Activated T-cell treated with anti-CD3 and anti-CD28 coated beads, Interleukin-2, amount 50 U/mL, for 4 hours (primary cell): ENCODE measurements at regions not wholly inside any gene's neighbourhood (a gene's known extent, or its start where the extent isn't known, plus 50 kb on each side); places are given as distances from the start of the nearest gene placed in this dataset.

Experiments
- ATAC-seq, 2 donors: fragments of 200-7000 bp; cut with Tn5 transposase; one replicate each; pipeline ENCODE4 v1.10.0; 2021
- DNase-seq: peaks from one replicate; pipeline ENCODE4 v3.0.0-alpha.2; 2020
- H3K27me3 Mint-ChIP-seq: one replicate; pipeline ENCODE4 v1.8.0; 2021; ENCODE audit warnings: low read depth, mixed read lengths
- H3K36me3 Mint-ChIP-seq: one replicate; pipeline ENCODE4 v1.8.0; 2022; ENCODE audit warnings: mixed read lengths; ENCODE audit not compliant: insufficient read depth
- H3K4me1 Mint-ChIP-seq: one replicate; pipeline ENCODE4 v1.8.0; 2021; ENCODE audit warnings: low read depth, mixed read lengths
- H3K4me3 Mint-ChIP-seq: one replicate; pipeline ENCODE4 v1.8.0; 2021; ENCODE audit warnings: mild to moderate bottlenecking, moderate library complexity, mixed read lengths
- H3K9me3 Mint-ChIP-seq: one replicate; pipeline ENCODE4 v1.8.0; 2021; ENCODE audit warnings: mixed read lengths

DNA sequence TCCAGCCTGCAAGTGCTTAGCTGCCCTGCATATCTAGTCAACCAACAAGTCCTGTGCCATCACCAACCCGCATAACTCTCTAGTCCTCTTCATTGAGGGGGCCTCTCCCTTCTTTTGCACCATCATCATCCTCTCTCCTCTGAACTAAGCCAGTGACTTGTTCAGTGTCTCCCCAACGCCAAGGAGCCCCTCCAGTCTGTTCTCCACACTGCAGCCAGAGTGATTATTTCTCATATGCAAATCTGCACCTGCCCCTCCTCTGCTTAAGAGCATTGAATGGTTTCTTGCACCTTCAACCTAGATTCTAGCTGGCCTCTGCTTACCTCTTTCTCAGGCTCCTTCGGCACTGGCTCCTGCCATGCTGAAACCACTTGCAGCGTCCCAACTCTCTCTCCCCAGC lies 141.8 kb downstream of the FAM161A start:
- Mint-ChIP-seq H3K9me3 (no peaks in the 10 kb centered on the region), H3K36me3 (no peaks in the 10 kb centered on the region), H3K4me3 (no peak overlapping the region), H3K27me3 (no peaks in the 10 kb centered on the region), H3K4me1 (no peaks in the 10 kb centered on the region)
- no peak for DNase-seq
- ATAC-seq, result no peak

DNA sequence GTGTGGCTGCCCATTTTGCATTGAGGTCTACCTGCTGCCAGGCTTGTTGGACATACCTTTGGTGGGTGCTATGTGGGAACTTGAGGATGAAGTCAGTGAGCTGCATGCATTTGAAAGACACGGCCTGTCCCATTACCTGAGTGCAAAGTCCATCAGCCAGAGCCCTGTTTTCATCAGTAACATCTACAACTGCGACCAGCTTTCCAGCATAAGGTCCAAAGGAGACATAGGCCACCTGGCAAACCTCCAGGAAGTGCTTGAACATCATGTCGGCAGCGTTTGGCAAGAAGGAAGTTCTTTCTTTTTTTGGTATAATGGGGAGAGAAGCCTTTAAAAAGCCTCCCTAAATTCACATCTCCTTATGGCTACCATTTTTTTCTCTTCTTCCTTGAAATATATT lies 143.1 kb downstream of the FAM161A start:
- Mint-ChIP-seq H3K36me3 (no peaks in the 10 kb centered on the region), H3K9me3 (no peaks in the 10 kb centered on the region), H3K27me3 (no peaks in the 10 kb centered on the region), H3K4me3 (no peak overlapping the region), H3K4me1 (no peaks in the 10 kb centered on the region)
- DNase-seq (no peak), ATAC-seq (no peak)

DNA sequence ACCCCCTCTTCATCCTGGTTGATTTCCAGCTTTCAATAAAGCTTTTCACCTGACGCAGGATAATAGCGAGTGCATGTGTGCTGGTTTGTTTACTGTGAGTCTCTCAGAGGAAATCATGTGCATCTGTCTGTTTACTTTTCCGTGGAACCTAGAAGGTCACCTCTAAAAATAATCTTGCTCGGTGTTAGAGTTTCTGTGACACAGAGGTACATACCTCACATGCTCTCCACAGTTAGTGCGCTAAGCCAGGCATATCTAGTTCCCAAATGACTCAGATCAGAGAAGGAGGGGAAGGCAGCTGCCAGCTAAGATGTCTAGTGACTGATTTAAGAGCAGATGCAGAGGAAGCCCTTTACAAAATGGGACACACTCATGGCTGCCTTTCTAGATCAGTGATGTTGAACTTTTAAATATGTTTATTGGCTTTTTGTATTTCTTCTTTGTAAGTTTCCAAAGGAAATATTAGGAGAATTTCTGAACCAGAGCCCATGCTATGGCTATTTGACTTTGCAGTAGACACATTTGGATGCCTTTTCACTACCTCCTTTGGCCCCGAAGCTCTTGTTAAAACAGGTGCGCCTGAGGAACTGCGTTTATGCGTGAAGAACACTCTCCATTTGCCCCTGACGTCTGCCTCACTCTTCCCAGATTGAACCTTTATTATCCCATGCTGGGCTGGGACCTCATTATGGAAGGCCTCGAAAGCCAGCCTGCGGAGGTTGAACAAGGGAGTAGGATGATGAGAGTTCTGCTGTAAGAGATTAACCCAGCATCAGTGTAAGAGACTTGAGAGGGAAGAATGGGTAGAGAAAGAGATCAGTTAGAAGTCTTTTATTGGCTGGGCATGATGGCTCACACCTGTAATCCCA lies 145.6 kb downstream of the FAM161A start:
- peak; percentile 57 to 58 for ATAC-seq

DNA sequence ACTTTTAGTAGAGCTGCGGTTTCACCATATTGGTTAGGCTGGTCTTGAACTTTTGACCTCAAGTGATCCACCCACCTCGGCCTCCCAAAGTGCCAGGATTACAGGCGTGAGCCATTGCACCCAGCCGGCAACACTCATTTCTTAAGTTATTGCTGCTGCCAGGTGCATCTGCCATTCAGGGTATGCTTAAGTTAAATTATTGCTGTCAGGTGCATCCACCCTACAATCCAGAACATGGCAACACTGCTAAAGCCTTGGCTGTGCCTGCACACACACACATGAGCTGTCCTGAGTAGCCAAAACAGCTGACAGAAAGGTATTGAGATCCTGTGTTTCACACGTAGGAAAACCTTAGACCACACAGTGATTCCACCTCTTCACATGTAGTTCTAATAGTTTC lies 148.2 kb downstream of the FAM161A start:
- Mint-ChIP-seq H3K36me3 (no peaks in the 10 kb centered on the region), H3K4me1 (no peaks in the 10 kb centered on the region), H3K4me3 (no peak overlapping the region)

More for the DNA sequence above, 145.6 kb downstream of the FAM161A start:
- Mint-ChIP-seq H3K36me3 (no peaks in the 10 kb centered on the region), H3K4me3 (no peak overlapping the region), H3K27me3 (no peaks in the 10 kb centered on the region), H3K4me1 (no peaks in the 10 kb centered on the region), H3K9me3 (no peaks in the 10 kb centered on the region)
- DNase-seq, result no peak

DNA sequence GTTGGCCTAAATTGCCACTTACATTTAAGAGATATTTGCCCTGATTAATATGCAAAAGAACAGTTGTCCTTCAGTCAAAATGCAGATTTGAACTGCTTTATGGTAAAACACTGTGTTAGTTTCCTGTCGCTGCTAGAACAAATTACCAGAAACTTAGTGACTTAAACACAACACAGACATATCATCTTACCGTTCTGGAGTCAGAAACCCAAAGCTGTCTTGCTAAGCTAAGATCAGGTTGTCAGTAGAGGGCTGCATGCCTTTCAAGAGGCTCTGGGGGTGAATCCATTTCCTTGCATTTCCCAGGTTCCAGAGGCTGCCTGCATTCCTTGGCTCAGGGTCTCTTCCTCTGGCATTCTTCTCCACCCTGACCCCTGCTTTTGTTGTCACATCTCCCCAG lies 149.5 kb downstream of the FAM161A start:
- Mint-ChIP-seq H3K4me1 (no peaks in the 10 kb centered on the region), H3K36me3 (no peaks in the 10 kb centered on the region), H3K9me3 (no peaks in the 10 kb centered on the region), H3K27me3 (no peaks in the 10 kb centered on the region), H3K4me3 (no peak overlapping the region)
- no peak for ATAC-seq
- no peak for DNase-seq

More for the DNA sequence above, 148.2 kb downstream of the FAM161A start:
- Mint-ChIP-seq H3K9me3 (no peaks in the 10 kb centered on the region), H3K27me3 (no peaks in the 10 kb centered on the region)
- DNase-seq, result no peak
- ATAC-seq, result no peak

DNA sequence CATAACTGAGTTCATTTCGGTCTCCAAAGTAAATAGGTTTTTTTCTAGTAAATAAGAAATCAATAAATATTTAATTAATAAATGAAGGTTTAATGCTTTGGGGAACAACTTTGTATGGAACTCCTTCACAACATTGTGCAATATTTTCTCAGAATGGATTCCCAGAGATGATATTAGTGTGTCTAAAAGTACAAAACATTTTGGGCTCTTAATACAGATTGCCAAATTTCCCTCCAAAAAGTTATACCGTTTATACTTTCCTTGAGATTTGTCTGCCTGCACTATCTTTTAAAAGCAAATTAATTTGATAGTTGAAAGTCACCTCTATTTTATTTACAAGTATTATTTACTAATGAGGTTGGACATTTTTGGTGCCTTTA lies 151.8 kb downstream of the FAM161A start:
- Mint-ChIP-seq H3K4me3 (no peak overlapping the region), H3K36me3 (no peaks in the 10 kb centered on the region), H3K9me3 (no peaks in the 10 kb centered on the region), H3K27me3 (no peaks in the 10 kb centered on the region), H3K4me1 (no peaks in the 10 kb centered on the region)
- no peak for DNase-seq
- ATAC-seq, result no peak

DNA sequence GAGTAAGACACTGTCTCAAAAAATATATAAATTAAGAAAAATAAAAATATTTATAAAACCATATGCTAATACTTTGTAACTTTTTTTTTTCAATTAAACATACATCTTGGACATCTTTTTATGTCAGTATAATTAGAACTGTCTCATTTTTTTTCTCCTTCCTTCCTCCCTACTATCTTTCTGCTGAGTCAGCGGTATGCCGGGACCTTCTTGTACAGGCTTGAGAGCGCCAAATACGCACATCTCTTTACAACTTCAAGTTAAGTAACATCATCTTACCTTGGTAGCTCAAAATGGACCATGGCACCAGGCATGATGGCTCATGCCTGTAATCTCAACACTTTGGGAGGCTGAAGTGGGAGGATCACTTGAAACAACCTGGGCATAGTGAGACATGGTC lies 153.4 kb downstream of the FAM161A start:
- no peaks in the 10 kb centered on the region for H3K4me1 Mint-ChIP-seq
- no peaks in the 10 kb centered on the region for H3K27me3 Mint-ChIP-seq
- no peaks in the 10 kb centered on the region for H3K36me3 Mint-ChIP-seq
- no peak for ATAC-seq
- H3K9me3 Mint-ChIP-seq, result no peaks in the 10 kb centered on the region
- DNase-seq, result no peak
- H3K4me3 Mint-ChIP-seq, result no peak overlapping the region

DNA sequence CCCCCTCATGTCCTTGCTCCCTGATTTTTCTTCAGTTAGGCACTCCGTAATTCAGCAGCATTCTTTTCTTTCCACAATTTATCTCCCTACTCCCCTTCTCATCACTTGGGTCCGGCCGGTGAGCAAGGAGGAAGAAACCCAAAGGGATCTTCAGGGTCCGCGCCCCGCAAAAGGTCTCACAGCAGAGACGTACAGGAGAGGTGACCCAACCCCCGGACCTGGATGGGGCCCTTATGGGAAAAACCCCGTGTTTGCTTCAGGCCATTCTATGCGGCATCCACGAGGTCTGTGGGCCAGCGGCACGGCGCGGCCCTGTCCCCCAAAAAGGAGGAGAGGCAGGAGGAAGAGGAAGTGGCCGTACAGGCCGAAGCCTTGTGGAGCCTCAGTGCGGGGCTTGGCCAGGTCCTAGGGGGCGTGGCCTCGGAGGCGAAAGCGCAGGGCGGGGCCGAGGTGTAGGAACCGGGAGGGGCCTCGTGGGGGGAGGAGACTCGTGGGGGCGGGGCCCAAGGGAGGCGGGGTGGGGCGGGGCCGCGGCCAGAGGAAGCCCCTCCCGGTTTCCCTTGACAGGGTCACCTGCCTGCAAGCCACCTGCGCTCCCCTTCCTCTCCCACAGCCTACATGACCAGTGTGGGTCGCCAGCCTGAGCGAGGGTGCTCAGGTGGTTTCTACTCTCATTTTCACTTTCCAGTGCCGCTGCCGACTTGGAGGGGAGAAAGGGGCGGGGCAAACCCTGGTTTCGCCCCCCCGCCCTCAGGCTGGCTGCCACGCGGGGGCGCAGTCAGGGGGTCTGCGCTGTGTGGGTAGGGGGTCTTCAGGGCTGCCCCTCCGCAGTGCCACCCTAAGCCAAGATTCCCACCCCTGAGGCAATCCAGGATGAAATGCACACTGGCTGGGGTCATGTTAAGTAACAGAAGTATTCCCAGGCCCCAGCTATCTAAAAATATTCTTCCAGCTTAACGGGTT lies 156.4 kb upstream of the XPO1 start:
- H3K36me3 Mint-ChIP-seq, result no peaks in the 10 kb centered on the region
- H3K9me3 Mint-ChIP-seq, result no peaks in the 10 kb centered on the region
- no peaks in the 10 kb centered on the region for H3K27me3 Mint-ChIP-seq
- ATAC-seq (peak; percentile 96), DNase-seq (peak; percentile 81)
- H3K4me1 Mint-ChIP-seq, result peaks cover 9% of the 10 kb centered on the region
- H3K4me3 Mint-ChIP-seq, result peak overlapping the region; percentile 80

DNA sequence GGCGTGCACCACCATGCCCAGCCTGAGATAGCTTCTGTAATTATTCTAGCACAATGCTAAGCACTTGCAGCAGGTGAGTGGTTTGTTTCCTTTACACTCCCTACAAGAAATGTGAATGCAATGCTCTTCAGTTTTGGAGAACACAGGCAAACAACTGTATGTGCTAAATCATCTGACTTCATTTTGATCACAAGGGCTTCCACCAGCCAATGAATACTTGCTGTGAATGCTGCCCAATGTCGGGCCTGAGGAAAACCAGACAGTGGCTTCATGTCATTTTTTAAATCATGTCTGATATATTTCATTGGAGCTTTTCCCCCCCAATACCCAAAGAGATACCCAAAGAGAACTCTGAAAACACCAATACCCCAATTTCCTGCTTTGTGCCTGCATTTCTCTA lies 155.6 kb upstream of the XPO1 start:
- DNase-seq, result no peak
- Mint-ChIP-seq H3K36me3 (no peaks in the 10 kb centered on the region), H3K4me3 (peak overlapping the region; percentile 80), H3K9me3 (no peaks in the 10 kb centered on the region), H3K27me3 (no peaks in the 10 kb centered on the region), H3K4me1 (peaks cover 10% of the 10 kb centered on the region)
- no peak for ATAC-seq

DNA sequence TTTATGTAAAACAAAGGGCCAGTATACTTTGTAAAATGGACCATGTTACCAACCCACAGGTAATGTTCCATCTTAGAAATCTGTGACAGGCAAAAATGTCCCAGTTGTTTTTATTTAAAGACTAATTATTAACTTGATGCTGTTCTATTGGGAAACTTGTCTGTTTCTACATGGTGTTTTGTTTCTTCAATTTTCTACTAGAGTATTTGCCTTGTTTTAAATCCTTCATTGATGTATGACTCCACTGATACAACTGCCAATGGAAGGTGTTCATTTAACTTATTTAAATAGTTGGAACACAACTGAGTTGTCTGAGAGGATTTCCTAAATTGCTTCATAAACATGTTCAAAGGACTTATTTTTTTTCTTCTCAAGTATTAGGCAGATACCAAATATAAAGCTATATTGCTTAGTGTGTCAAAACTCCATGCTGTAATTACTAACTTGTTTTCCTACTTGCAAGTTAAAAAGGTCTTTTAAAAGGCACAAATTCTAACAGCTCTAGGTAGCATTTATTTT lies 152.0 kb upstream of the XPO1 start:
- H3K36me3 Mint-ChIP-seq, result no peaks in the 10 kb centered on the region

DNA sequence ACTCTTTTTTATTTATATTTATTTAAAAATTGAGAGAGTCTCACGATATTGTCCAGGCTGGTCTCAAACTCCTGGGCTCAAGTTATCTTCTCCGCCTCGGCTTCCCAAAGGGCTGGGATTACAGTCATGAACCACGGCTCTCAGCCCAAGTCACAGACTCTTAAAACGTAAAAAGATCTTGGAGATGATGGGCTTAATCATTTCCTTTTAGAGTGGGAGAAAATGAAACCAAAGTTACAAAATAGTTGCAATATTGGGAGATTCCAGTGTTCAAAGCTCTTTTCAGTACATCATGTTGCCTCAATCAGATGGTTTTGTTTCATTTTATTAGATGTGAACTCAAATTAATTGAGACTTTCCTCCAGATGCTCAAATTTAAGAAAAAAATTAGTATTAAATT lies 151.4 kb upstream of the XPO1 start:
- no peak for ATAC-seq
- DNase-seq, result no peak
- Mint-ChIP-seq H3K4me3 (no peak overlapping the region), H3K27me3 (no peaks in the 10 kb centered on the region), H3K36me3 (no peaks in the 10 kb centered on the region), H3K4me1 (peaks cover 10% of the 10 kb centered on the region), H3K9me3 (no peaks in the 10 kb centered on the region)

More for the DNA sequence above, 152.0 kb upstream of the XPO1 start:
- peaks cover 10% of the 10 kb centered on the region for H3K4me1 Mint-ChIP-seq
- no peak overlapping the region for H3K4me3 Mint-ChIP-seq
- DNase-seq (no peak), ATAC-seq (no peak)
- H3K27me3 Mint-ChIP-seq, result no peaks in the 10 kb centered on the region
- H3K9me3 Mint-ChIP-seq, result no peaks in the 10 kb centered on the region

DNA sequence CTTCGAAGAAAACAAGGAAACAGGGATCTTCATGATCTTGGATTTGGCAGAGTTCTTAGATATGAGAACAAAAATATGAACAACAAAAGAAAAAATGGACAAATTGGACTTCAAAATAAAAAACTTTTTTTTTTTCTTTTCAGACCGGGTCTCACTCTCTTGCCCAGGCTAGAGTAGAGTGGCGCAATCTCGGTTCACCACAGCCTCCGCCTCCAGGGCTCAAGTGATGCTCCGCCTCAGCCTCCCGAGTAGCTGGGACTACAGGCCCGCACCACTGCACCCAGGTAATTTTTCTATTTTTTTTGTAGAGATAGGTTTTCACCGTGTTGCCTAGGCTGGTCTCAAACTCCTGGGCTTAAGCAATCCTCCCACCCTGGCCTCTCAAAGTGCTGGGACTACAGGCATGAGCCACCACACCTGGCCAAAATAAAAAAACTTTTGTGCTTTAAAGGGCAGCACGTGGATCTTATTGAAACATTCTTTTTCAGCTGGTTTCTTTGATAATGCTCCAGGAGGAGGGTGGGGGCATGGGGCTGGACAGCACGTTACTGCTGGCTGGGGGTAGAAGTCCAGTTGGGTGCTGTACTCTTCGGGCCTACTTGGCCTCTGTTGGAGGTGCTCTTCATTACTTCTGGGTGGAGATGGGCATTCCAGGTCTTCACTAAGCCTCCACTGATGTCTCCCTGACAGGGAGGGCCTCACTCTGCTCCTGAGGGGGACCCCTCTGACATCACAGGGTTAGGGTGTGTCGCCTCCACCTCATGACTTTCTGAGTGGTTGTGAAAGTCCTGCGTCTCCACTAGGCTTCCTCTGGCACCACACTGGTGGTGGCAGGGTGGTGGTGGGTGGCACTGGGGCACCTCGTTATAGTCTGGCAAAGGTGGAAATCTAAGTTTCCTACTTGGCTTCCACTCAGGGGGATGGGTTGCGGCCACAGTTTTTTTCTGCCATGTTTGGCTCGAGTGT lies 150.5 kb upstream of the XPO1 start:
- DNase-seq (no peak), ATAC-seq (no peak)
- H3K9me3 Mint-ChIP-seq, result no peaks in the 10 kb centered on the region
- H3K36me3 Mint-ChIP-seq, result no peaks in the 10 kb centered on the region
- H3K4me3 Mint-ChIP-seq, result no peak overlapping the region
- no peaks in the 10 kb centered on the region for H3K27me3 Mint-ChIP-seq
- peaks cover 2% of the 10 kb centered on the region for H3K4me1 Mint-ChIP-seq

DNA sequence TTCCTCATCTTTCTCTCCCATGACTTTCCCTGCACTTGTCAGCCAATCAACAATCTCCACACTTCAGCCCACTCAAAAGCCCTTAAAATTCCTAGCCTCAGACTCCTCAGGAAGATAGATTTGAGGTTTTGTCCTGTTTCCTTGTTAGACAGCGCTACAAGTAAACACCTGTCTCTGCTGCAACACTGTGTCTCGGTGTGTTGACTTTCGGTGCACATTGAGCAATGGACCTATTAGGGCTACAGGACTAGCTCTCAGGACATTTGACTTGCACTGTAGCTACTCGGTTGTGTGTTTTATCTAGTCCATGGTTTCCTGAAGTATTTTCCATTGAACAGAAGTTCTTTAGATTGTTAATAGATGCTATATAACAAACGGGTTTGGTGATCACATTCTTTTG lies 140.9 kb upstream of the XPO1 start:
- H3K36me3 Mint-ChIP-seq, result peaks cover 5% of the 10 kb centered on the region
- no peak overlapping the region for H3K4me3 Mint-ChIP-seq
- no peaks in the 10 kb centered on the region for H3K4me1 Mint-ChIP-seq
- peaks cover 23% of the 10 kb centered on the region for H3K9me3 Mint-ChIP-seq
- DNase-seq, result no peak
- peaks cover 3% of the 10 kb centered on the region for H3K27me3 Mint-ChIP-seq
- no peak for ATAC-seq

DNA sequence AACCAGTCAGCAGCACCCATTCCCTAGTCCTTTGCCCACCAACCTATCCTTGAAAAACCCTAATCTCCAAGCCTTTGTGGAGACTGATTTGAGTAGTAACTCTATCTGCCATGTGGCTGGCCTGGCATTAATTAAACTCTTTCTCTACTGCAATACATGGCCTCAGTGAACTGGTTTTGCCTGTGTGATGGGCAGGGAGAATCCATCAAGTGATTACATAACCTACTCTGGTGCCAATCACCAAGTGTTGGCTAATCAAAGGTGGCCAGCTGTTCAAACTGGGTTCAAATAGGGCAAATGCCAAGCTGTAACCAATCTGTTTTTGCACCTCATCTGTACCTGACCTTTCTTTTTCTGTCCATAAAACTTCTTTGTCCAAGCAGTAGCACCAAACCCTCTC lies 139.8 kb upstream of the XPO1 start:
- DNase-seq (no peak), ATAC-seq (no peak)
- Mint-ChIP-seq H3K36me3 (peaks cover 5% of the 10 kb centered on the region), H3K4me1 (no peaks in the 10 kb centered on the region), H3K27me3 (peaks cover 3% of the 10 kb centered on the region), H3K4me3 (no peak overlapping the region), H3K9me3 (peaks cover 26% of the 10 kb centered on the region)
